RWPE2 (cell line): ENCODE measurements at regions not wholly inside any gene's neighbourhood (a gene's known extent, or its start where the extent isn't known, plus 50 kb on each side); places are given as distances from the start of the nearest gene placed in this dataset.

Source experiments
- ATAC-seq: fragments of 200-7000 bp; cut with Tn5 transposase; 3 replicates; pipeline ENCODE4 v1.9.1; 2021; ENCODE audit warnings: low read depth
- DNase-seq: peaks from one replicate; pipeline ENCODE4 v3.0.0-alpha.2; 2020; ENCODE audit warnings: low spot score
- H3K27ac ChIP-seq: fragments of 450-650 bp; 2 replicates; pipeline ENCODE4 v1.5.1; 2017; ENCODE audit warnings: mild to moderate bottlenecking; ENCODE audit not compliant: poor library complexity, severe bottlenecking
- H3K27me3 ChIP-seq: fragments of 250-450 bp; sonication (Bioruptor Pico); 2 replicates; pipeline ENCODE4 v1.5.1; 2021; ENCODE audit warnings: mild to moderate bottlenecking, moderate library complexity; ENCODE audit not compliant: insufficient read depth, poor library complexity, severe bottlenecking
- H3K36me3 ChIP-seq: fragments of 250-450 bp; sonication (Bioruptor Pico); 2 replicates; pipeline ENCODE4 v1.5.1; 2020; ENCODE audit warnings: low read depth, mild to moderate bottlenecking, moderate library complexity
- H3K4me1 ChIP-seq: fragments of 250-450 bp; sonication (Bioruptor Pico); 2 replicates; pipeline ENCODE4 v1.5.1; 2021; ENCODE audit warnings: mild to moderate bottlenecking, moderate library complexity; ENCODE audit not compliant: insufficient read depth, poor library complexity, severe bottlenecking
- H3K4me3 ChIP-seq: fragments of 250-450 bp; sonication (Bioruptor Pico); 2 replicates; pipeline ENCODE4 v1.5.1; 2021; ENCODE audit warnings: mild to moderate bottlenecking, moderate library complexity; ENCODE audit not compliant: severe bottlenecking
- H3K9me3 ChIP-seq: fragments of 250-450 bp; sonication (Bioruptor Pico); 2 replicates; pipeline ENCODE4 v1.5.1; 2021; ENCODE audit warnings: mild to moderate bottlenecking, moderate library complexity; ENCODE audit not compliant: severe bottlenecking
- TF ChIP-seq, protein P1 (sequence below): fragments of 450-650 bp; IDR thresholded peaks from one replicate; pipeline ENCODE4 v1.5.1; 2017; ENCODE audit warnings: mild to moderate bottlenecking, moderate library complexity; ENCODE audit not compliant: poor library complexity, severe bottlenecking

- ATAC-seq, result peak; percentile 54; the same call in 2 of the 3 replicates
- Histone ChIP-seq H3K4me3 (no peak overlapping the region), H3K9me3 (no peaks in the 10 kb centered on the region), H3K36me3 (no peaks in the 10 kb centered on the region), H3K4me1 (peaks cover 31% of the 10 kb centered on the region), H3K27ac (peak overlapping the region; percentile 28), H3K27me3 (no peaks in the 10 kb centered on the region)
- DNase-seq, result no peak
- TF ChIP-seq, protein P1, sequence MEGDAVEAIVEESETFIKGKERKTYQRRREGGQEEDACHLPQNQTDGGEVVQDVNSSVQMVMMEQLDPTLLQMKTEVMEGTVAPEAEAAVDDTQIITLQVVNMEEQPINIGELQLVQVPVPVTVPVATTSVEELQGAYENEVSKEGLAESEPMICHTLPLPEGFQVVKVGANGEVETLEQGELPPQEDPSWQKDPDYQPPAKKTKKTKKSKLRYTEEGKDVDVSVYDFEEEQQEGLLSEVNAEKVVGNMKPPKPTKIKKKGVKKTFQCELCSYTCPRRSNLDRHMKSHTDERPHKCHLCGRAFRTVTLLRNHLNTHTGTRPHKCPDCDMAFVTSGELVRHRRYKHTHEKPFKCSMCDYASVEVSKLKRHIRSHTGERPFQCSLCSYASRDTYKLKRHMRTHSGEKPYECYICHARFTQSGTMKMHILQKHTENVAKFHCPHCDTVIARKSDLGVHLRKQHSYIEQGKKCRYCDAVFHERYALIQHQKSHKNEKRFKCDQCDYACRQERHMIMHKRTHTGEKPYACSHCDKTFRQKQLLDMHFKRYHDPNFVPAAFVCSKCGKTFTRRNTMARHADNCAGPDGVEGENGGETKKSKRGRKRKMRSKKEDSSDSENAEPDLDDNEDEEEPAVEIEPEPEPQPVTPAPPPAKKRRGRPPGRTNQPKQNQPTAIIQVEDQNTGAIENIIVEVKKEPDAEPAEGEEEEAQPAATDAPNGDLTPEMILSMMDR, result peak; percentile 25
Measured at GRCh38 chr7:54877683-54878082, 118.7 kb upstream of the SEC61G start.

- peaks cover 31% of the 10 kb centered on the region for H3K4me1 ChIP-seq
- DNase-seq, result no peak
Measured at GRCh38 chr7:54878339-54878738, 119.3 kb upstream of the SEC61G start.

GRCh38 chr7:54879776-54880175 lies 120.8 kb upstream of the SEC61G start:
- no peaks in the 10 kb centered on the region for H3K36me3 ChIP-seq
- no peaks in the 10 kb centered on the region for H3K27me3 ChIP-seq
- no peak overlapping the region for H3K4me3 ChIP-seq
- peaks cover 26% of the 10 kb centered on the region for H3K4me1 ChIP-seq
- no peaks in the 10 kb centered on the region for H3K9me3 ChIP-seq
- TF ChIP-seq, protein P1, result no peak
- H3K27ac ChIP-seq, result no peak overlapping the region
- ATAC-seq (no peak), DNase-seq (no peak)

More at GRCh38 chr7:54878339-54878738, 119.3 kb upstream of the SEC61G start:
- H3K4me3 ChIP-seq, result no peak overlapping the region
- H3K9me3 ChIP-seq, result no peaks in the 10 kb centered on the region
- H3K27me3 ChIP-seq, result no peaks in the 10 kb centered on the region
- no peaks in the 10 kb centered on the region for H3K36me3 ChIP-seq
- TF ChIP-seq, protein P1, result no peak
- H3K27ac ChIP-seq, result peak overlapping the region; percentile 28
- peak; percentile 31; the same call in 1 of the 3 replicates for ATAC-seq

DNA sequence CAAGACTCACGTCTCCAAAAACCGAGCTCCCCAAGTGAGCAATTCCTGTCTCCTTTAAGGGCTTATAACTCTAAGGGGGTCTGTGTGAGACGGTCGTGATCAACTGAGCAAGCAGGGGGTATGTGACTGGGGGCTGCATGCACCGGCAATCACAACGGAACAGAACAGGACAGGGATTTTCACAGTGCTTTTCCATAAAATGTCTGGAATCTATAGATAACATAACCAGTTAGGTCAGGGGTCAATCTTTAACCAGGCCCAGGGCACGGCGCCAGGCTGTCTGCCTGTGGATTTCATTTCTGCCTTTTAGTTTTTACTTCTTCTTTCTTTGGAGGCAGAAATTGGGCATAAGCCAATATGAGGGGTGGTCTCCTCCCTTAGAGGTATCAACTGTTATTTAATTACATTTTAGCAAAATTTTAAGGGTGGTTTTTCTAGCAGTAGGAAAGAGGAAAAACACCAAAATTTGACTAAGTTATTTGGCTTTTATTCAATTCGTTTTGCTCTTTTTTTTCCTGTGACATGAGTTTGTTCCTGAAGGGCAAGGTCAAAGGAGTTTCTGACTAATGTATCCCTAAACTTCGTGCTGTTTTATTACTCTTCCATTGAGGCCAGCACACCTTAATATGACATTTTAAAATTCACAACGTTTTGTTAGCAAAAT lies 121.4 kb upstream of the SEC61G start:
- no peak overlapping the region for H3K27ac ChIP-seq

More for the DNA sequence above, 121.4 kb upstream of the SEC61G start:
- Histone ChIP-seq H3K4me1 (peaks cover 19% of the 10 kb centered on the region), H3K36me3 (no peaks in the 10 kb centered on the region), H3K27me3 (no peaks in the 10 kb centered on the region), H3K4me3 (no peak overlapping the region), H3K9me3 (no peaks in the 10 kb centered on the region)
- no peak for ATAC-seq
- no peak for DNase-seq
- TF ChIP-seq, protein P1, result no peak
